Superior temporal gyrus (tissue), 1 donor: ENCODE measurements at regions not wholly inside any gene's neighbourhood (a gene's known extent, or its start where the extent isn't known, plus 50 kb on each side); places are given as distances from the start of the nearest gene placed in this dataset.

Experiments
- DNase-seq: peaks from one replicate; pipeline ENCODE4 v3.0.0-alpha.2; 2016; ENCODE audit errors: extremely low spot score

DNA sequence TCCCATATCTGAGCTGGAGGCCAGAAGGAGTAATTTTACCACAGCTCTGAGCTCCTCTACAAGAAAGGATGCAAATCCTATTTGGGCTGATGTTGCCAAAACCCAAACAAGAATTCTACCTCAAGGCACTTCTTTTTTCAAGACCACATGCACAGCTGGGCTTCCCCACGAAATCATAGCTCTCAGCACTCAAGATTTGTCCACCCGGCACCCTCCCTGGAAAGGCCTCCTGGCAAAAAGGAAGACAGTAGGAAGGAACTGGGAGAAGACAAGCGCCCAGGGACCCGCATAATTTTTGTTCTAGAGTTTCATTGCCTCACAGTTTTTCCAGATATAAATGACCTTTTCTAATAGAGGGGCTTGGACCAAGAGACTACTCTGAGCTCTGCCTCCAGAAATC lies 90.5 kb downstream of the BANF2 start:
- DNase-seq: no peak

- DNase-seq: no peak
Measured at GRCh38 chr20:17787816-17788215, 88.0 kb downstream of the BANF2 start.

GRCh38 chr20:17786221-17786718 lies 86.5 kb downstream of the BANF2 start:
- DNase-seq: no peak
